ENCODE measurements at regions not wholly inside any gene's neighbourhood (a gene's known extent, or its start where the extent isn't known, plus 50 kb on each side); places are given as distances from the start of the nearest gene placed in this dataset.

- H3K9me3 ChIP-seq (ENCODE audit: control insufficient read depth in 2 of 2, insufficient read depth in 1 of 2, low read depth in 1 of 2, low read length in 1 of 2) = no peaks in the 10 kb centered on the region
- WGBS, 2 donors = 79 to 89% methylated on average over 3 of the region's 3 CpGs
- H3K27me3 ChIP-seq (ENCODE audit: control insufficient read depth in 1 of 2, insufficient read depth in 2 of 2, low read length in 2 of 2) = no peaks in the 10 kb centered on the region
- H3K27ac ChIP-seq (ENCODE audit: low read depth in 2 of 2, low read length in 1 of 2) = no peak overlapping the region
- H3K4me1 ChIP-seq (ENCODE audit: control insufficient read depth in 2 of 2, insufficient read depth in 2 of 2, low read length in 1 of 2) = no peaks in the 10 kb centered on the region
- H3K4me3 ChIP-seq (ENCODE audit: low read depth in 1 of 2, low read length in 2 of 2) = no peak overlapping the region
- no peaks in the 10 kb centered on the region for H3K36me3 ChIP-seq (ENCODE audit: control insufficient read depth in 2 of 2, insufficient read depth in 2 of 2, low read length in 1 of 2)
These were observed 986.5 kb downstream of the PCDH17 start for GRCh38 chr13:58617880-58618665.

DNA sequence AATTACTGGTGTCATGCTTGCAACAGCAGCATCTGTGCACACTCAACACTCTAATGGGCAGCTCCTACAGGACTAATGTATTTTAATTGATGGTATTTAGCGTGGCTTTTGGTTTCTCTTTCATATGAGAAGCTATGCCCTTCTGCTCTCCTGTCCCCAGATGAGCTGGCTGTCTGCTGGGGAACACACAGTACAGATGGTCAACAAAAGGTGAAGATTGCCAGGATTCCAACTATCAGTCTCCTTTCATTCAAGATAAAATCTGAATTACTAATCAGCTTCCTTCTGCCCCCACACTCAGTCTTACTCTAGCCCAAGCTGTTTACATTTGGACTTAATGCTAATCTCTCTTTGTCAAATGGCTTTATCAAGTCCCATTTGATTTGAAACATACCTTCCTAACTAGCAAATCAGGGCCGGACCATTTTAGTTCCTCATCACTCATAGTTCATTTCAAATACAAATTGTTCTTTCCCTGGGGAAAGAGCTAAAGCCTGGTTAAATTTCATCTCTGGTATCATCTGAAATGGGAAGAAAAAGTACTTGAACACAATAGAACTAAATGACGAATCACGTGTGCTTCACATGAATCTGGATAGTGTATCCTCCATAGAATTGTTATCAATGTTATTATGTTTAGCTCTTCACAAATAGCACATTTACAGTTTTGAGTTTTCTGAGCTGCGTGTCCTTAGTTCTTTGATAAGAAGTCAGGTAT is 988.0 kb downstream of the PCDH17 start:
- H3K9me3 ChIP-seq (ENCODE audit: control insufficient read depth in 2 of 2, insufficient read depth in 1 of 2, low read depth in 1 of 2, low read length in 1 of 2) = no peaks in the 10 kb centered on the region
- H3K27me3 ChIP-seq (ENCODE audit: control insufficient read depth in 1 of 2, insufficient read depth in 2 of 2, low read length in 2 of 2) = no peaks in the 10 kb centered on the region
- H3K4me1 ChIP-seq (ENCODE audit: control insufficient read depth in 2 of 2, insufficient read depth in 2 of 2, low read length in 1 of 2) = no peaks in the 10 kb centered on the region
- H3K4me3 ChIP-seq (ENCODE audit: low read depth in 1 of 2, low read length in 2 of 2) = no peak overlapping the region
- H3K27ac ChIP-seq (ENCODE audit: low read depth in 2 of 2, low read length in 1 of 2) = no peak overlapping the region
- no peaks in the 10 kb centered on the region for H3K36me3 ChIP-seq (ENCODE audit: control insufficient read depth in 2 of 2, insufficient read depth in 2 of 2, low read length in 1 of 2)
- 45 to 47% methylated on average over 5 of the region's 5 CpGs for WGBS, 2 donors

- H3K27ac ChIP-seq (ENCODE audit: low read depth in 2 of 2, low read length in 1 of 2) = no peak overlapping the region
- no peaks in the 10 kb centered on the region for H3K36me3 ChIP-seq (ENCODE audit: control insufficient read depth in 2 of 2, insufficient read depth in 2 of 2, low read length in 1 of 2)
- H3K9me3 ChIP-seq (ENCODE audit: control insufficient read depth in 2 of 2, insufficient read depth in 1 of 2, low read depth in 1 of 2, low read length in 1 of 2) = peaks cover 0 to 5% of the 10 kb centered on the region in 2 donors
- no peak overlapping the region for H3K4me3 ChIP-seq (ENCODE audit: low read depth in 1 of 2, low read length in 2 of 2)
- H3K4me1 ChIP-seq (ENCODE audit: control insufficient read depth in 2 of 2, insufficient read depth in 2 of 2, low read length in 1 of 2) = no peaks in the 10 kb centered on the region
- 66 to 68% methylated on average over 2 of the region's 2 CpGs for WGBS, 2 donors
- H3K27me3 ChIP-seq (ENCODE audit: control insufficient read depth in 1 of 2, insufficient read depth in 2 of 2, low read length in 2 of 2) = no peaks in the 10 kb centered on the region
These were observed 988.6 kb downstream of the PCDH17 start for GRCh38 chr13:58620176-58620575.

GRCh38 chr13:58625703-58626389 is 994.3 kb downstream of the PCDH17 start:
- Histone ChIP-seq H3K27me3 (ENCODE audit: control insufficient read depth in 1 of 2, insufficient read depth in 2 of 2, low read length in 2 of 2) (no peaks in the 10 kb centered on the region), H3K9me3 (ENCODE audit: control insufficient read depth in 2 of 2, insufficient read depth in 1 of 2, low read depth in 1 of 2, low read length in 1 of 2) (peaks cover 7 to 15% of the 10 kb centered on the region in 2 donors), H3K27ac (ENCODE audit: low read depth in 2 of 2, low read length in 1 of 2) (no peak overlapping the region), H3K4me1 (ENCODE audit: control insufficient read depth in 2 of 2, insufficient read depth in 2 of 2, low read length in 1 of 2) (no peaks in the 10 kb centered on the region), H3K36me3 (ENCODE audit: control insufficient read depth in 2 of 2, insufficient read depth in 2 of 2, low read length in 1 of 2) (no peaks in the 10 kb centered on the region), H3K4me3 (ENCODE audit: low read depth in 1 of 2, low read length in 2 of 2) (no peak overlapping the region)
- 84% methylated on average over 3 of the region's 3 CpGs for WGBS, 2 donors

GRCh38 chr13:58630794-58631193 is 999.2 kb downstream of the PCDH17 start:
- peaks cover 3 to 4% of the 10 kb centered on the region in 2 donors for H3K9me3 ChIP-seq (ENCODE audit: control insufficient read depth in 2 of 2, insufficient read depth in 1 of 2, low read depth in 1 of 2, low read length in 1 of 2)
- no peak overlapping the region for H3K27ac ChIP-seq (ENCODE audit: low read depth in 2 of 2, low read length in 1 of 2)
- H3K4me1 ChIP-seq (ENCODE audit: control insufficient read depth in 2 of 2, insufficient read depth in 2 of 2, low read length in 1 of 2) = no peaks in the 10 kb centered on the region
- H3K4me3 ChIP-seq (ENCODE audit: low read depth in 1 of 2, low read length in 2 of 2) = no peak overlapping the region
- 88 to 100% methylated on average over 1 of the region's 1 CpG for WGBS, 2 donors
- no peaks in the 10 kb centered on the region for H3K27me3 ChIP-seq (ENCODE audit: control insufficient read depth in 1 of 2, insufficient read depth in 2 of 2, low read length in 2 of 2)
- no peaks in the 10 kb centered on the region for H3K36me3 ChIP-seq (ENCODE audit: control insufficient read depth in 2 of 2, insufficient read depth in 2 of 2, low read length in 1 of 2)

DNA sequence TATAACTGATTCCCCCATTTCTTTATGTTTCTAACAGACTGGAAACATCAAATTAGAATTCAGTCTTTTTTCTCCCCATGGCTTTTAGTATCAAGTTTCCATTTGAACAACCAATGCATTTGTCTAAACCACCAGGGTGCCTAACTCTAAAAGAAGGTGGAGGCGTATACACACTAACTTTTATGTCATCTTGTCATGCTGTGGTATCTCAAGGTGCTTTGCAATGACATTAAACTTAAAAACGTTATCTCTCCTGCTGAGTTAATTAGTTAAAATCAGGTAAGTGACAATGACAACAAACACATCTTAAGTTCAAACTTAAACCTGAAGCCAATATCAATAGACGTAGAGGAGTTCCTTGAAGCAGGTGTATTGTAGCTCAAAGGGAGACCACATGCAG is 1001.7 kb downstream of the PCDH17 start:
- no peaks in the 10 kb centered on the region for H3K36me3 ChIP-seq (ENCODE audit: control insufficient read depth in 2 of 2, insufficient read depth in 2 of 2, low read length in 1 of 2)
- H3K4me3 ChIP-seq (ENCODE audit: low read depth in 1 of 2, low read length in 2 of 2) = no peak overlapping the region
- no peaks in the 10 kb centered on the region for H3K4me1 ChIP-seq (ENCODE audit: control insufficient read depth in 2 of 2, insufficient read depth in 2 of 2, low read length in 1 of 2)
- H3K9me3 ChIP-seq (ENCODE audit: control insufficient read depth in 2 of 2, insufficient read depth in 1 of 2, low read depth in 1 of 2, low read length in 1 of 2) = no peaks in the 10 kb centered on the region
- no peak overlapping the region for H3K27ac ChIP-seq (ENCODE audit: low read depth in 2 of 2, low read length in 1 of 2)
- H3K27me3 ChIP-seq (ENCODE audit: control insufficient read depth in 1 of 2, insufficient read depth in 2 of 2, low read length in 2 of 2) = no peaks in the 10 kb centered on the region
- WGBS, 2 donors = 71 to 72% methylated on average over 3 of the region's 3 CpGs

DNA sequence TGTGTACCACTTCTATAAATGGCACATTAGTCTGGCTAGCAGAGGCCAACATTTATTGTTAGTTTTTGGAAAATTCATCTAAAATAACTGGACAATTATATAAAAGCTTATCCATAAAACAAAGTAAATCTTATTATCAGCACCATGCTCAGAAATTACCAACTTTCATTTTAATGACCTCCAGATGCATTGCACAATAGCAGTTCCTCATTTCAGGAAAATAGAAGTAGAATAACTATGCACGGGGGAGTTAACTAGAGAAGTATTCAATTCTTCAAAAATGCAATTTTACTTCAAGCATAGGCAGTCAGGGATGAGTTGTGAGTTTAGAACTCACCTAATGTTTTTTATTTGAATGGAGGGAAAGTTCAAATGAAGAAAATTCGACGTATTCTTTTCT is 1023.5 kb downstream of the PCDH17 start:
- peaks cover 3 to 5% of the 10 kb centered on the region in 2 donors for H3K9me3 ChIP-seq (ENCODE audit: control insufficient read depth in 2 of 2, insufficient read depth in 1 of 2, low read depth in 1 of 2, low read length in 1 of 2)
- 80 to 82% methylated on average over 3 of the region's 3 CpGs for WGBS, 2 donors
- H3K4me3 ChIP-seq (ENCODE audit: low read depth in 1 of 2, low read length in 2 of 2) = no peak overlapping the region
- H3K27ac ChIP-seq (ENCODE audit: low read depth in 2 of 2, low read length in 1 of 2) = no peak overlapping the region
- no peaks in the 10 kb centered on the region for H3K4me1 ChIP-seq (ENCODE audit: control insufficient read depth in 2 of 2, insufficient read depth in 2 of 2, low read length in 1 of 2)
- H3K27me3 ChIP-seq (ENCODE audit: control insufficient read depth in 1 of 2, insufficient read depth in 2 of 2, low read length in 2 of 2) = no peaks in the 10 kb centered on the region
- no peaks in the 10 kb centered on the region for H3K36me3 ChIP-seq (ENCODE audit: control insufficient read depth in 2 of 2, insufficient read depth in 2 of 2, low read length in 1 of 2)

GRCh38 chr13:58660826-58661225 is 1029.3 kb downstream of the PCDH17 start:
- H3K36me3 ChIP-seq (ENCODE audit: control insufficient read depth in 2 of 2, insufficient read depth in 2 of 2, low read length in 1 of 2) = no peaks in the 10 kb centered on the region
- peaks cover 0 to 5% of the 10 kb centered on the region in 2 donors for H3K9me3 ChIP-seq (ENCODE audit: control insufficient read depth in 2 of 2, insufficient read depth in 1 of 2, low read depth in 1 of 2, low read length in 1 of 2)
- H3K27me3 ChIP-seq (ENCODE audit: control insufficient read depth in 1 of 2, insufficient read depth in 2 of 2, low read length in 2 of 2) = no peaks in the 10 kb centered on the region
- H3K4me1 ChIP-seq (ENCODE audit: control insufficient read depth in 2 of 2, insufficient read depth in 2 of 2, low read length in 1 of 2) = no peaks in the 10 kb centered on the region
- no peak overlapping the region for H3K27ac ChIP-seq (ENCODE audit: low read depth in 2 of 2, low read length in 1 of 2)
- H3K4me3 ChIP-seq (ENCODE audit: low read depth in 1 of 2, low read length in 2 of 2) = no peak overlapping the region

DNA sequence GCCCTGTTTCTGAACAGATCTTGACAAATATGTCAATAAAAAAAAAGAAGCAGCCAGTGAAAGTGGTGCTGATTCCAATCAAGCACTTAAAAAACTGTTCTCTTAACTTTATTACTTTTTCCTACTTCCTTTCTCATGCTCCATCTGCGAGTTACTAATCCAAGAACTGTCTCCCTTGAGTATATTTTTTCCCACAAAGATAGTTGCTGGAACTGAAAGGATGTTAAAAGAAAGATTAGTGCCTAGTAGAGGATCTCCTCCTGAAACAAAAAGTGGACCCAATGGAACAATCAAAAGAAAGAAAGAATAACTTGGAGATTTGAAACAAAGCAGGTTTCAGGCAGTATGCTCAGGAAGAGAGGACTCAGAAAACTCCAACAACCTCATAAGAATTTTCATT is 1034.8 kb downstream of the PCDH17 start:
- H3K9me3 ChIP-seq (ENCODE audit: control insufficient read depth in 2 of 2, insufficient read depth in 1 of 2, low read depth in 1 of 2, low read length in 1 of 2) = no peaks in the 10 kb centered on the region
- H3K27me3 ChIP-seq (ENCODE audit: control insufficient read depth in 1 of 2, insufficient read depth in 2 of 2, low read length in 2 of 2) = no peaks in the 10 kb centered on the region
- H3K4me1 ChIP-seq (ENCODE audit: control insufficient read depth in 2 of 2, insufficient read depth in 2 of 2, low read length in 1 of 2) = no peaks in the 10 kb centered on the region
- H3K27ac ChIP-seq (ENCODE audit: low read depth in 2 of 2, low read length in 1 of 2) = no peak overlapping the region
- WGBS, 2 donors = 29 to 34% methylated on average over 1 of the region's 1 CpG
- H3K4me3 ChIP-seq (ENCODE audit: low read depth in 1 of 2, low read length in 2 of 2) = no peak overlapping the region
- no peaks in the 10 kb centered on the region for H3K36me3 ChIP-seq (ENCODE audit: control insufficient read depth in 2 of 2, insufficient read depth in 2 of 2, low read length in 1 of 2)

Measured in esophagus (tissue), 2 donors.